GM18519 (cell line): ENCODE measurements at regions not wholly inside any gene's neighbourhood (a gene's known extent, or its start where the extent isn't known, plus 50 kb on each side); places are given as distances from the start of the nearest gene placed in this dataset.
"Not testable (repeated sequence)": the region's sequence is repeated elsewhere in the genome, so short reads cannot be mapped to it uniquely, and the experiment has no call there.

Source experiments
- ATAC-seq: cut with Tn5 transposase; IDR thresholded peaks from one replicate; pipeline ENCODE4 v1.9.1; 2021; ENCODE audit warnings: mild to moderate bottlenecking, moderate library complexity; ENCODE audit not compliant: unreplicated experiment, low FRiP score

DNA sequence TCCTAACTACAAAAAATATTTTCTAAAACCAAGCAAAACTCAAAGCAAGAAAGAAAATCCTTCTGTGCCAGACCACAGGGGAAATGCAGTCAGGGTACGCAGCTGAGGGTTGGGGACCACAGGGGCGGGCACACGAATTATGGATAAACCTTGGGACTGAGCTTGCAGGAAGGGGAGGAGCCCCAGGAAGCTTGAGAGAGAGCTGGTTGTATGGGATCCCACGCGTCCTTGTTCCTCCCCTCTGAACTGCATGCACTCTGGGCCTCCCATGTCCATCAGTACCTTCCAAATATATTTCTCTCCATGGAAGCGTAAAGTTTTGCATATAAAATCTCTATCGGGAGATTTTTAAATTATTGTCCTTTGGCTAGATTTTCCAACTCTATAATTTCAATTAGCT is 673.4 kb downstream of the TBC1D22A start:
- ATAC-seq, result no peak

DNA sequence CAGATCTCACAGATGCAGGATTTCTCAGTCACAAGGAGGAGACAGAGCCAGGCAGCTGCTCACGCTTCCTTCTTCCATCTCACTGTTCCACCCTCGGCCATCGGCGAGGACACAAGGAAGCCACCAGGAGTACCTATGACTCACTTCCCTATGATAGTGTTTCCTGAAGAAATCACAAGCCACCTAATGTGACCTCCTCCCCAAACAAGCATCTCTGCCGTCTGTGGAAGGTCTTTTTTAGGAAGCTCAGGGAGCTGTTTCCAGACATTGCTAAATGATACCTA is 672.7 kb downstream of the TBC1D22A start:
- ATAC-seq, result no peak

GRCh38 chr22:47434336-47435203 is 672.1 kb downstream of the TBC1D22A start:
- no peak for ATAC-seq

GRCh38 chr22:47433627-47434026 is 671.2 kb downstream of the TBC1D22A start:
- ATAC-seq, result no peak

DNA sequence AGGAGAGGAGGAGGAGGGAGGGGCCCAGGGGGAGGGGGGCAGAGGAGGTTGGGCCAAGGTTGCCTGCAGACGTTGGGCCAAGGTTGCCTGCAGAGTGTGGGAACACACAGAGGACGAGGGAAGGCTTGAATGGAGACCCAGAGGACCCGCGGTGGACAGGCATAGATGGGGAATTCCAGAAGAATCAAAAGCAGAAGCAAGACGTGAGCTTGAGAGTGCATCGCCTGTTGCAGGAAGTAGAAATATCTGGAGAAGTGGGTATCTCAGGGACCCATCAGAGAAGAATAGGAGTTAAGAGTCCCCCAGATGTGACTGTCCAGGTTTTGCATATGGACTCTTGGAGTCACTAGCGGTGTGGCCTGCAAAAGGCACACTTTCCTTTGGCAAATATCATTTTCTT is 670.2 kb downstream of the TBC1D22A start:
- ATAC-seq, result no peak

GRCh38 chr22:47423861-47424820 is 661.7 kb downstream of the TBC1D22A start:
- no peak for ATAC-seq

DNA sequence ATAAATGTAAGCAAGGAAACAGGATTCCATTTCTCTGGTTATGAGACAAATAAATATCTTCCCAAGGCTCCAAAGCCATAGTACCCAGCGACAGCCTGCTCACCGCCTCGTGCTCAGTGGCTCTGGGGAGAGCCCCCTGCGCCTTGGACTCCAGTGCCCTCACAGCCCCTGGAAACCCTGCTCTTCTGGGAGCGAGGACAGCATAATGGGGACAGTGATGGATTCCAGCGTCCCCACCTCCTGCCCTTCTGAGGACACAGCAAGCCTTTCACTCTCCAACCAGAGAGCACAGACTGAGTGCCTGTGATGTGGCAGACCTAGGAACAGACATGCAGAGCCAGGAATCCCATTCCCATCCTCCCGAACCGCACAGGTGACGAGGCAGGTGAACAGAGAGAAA is 660.8 kb downstream of the TBC1D22A start:
- no peak for ATAC-seq

DNA sequence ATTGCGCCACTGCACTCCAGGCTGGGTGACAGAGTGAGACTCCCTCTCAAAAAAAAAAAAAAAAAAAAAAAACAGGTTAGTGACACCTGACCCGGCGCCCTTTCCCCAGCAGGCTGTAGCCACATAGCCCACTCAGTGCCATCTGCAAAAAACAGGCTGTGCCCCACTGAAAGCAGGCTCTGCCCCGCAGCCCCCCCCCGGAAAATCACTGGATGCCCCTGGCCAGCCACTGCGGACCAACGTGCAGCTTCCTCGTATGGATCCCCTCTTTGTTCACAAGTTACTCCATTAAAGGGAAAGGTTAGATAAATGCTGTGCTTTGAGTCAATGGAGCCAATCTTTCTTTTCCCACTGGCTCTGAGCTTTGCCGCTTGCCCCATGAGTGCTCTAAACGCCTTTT is 660.3 kb downstream of the TBC1D22A start:
- no peak for ATAC-seq

DNA sequence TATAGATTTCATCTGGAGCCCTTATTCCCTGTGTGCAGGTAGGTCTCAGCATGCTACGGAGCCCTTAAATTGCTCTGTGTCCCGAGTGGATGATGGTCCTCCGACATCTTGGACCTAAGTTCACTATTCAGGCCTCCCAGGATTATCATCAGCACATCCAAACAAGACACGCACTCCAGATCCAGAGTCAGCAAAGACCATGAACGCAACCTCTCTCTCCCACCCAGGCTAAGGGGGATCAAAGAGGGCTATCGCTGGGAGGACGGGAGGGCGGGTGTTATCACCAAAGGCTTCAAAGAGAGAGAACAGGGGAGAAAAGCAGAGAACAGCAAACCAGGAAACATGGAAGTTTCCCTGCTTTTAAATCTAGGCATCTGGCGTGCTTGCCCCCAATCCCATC is 659.4 kb downstream of the TBC1D22A start:
- no peak for ATAC-seq

- ATAC-seq, result no peak
Observed at GRCh38 chr22:47420211-47420610, 657.8 kb downstream of the TBC1D22A start.

DNA sequence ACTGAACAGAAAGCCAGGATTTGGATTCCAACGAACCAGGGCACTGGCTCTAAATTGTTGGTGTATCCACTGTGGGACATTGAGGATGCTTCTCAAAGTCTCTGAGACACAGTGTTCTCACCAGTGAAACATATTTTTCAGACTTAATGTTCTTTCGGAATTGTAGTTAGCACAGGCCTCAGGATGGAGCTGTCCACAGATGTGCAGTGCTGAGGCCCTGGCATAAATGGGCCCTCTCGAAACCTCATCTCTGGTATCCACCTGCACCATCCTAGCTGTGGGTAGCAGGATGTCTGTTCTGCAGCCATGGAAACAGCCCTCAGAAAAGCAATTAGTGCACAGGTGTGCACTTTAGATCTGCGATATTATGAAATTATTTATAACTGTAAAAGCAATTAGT is 656.8 kb downstream of the TBC1D22A start:
- no peak for ATAC-seq

- ATAC-seq, result no peak
Observed at GRCh38 chr22:47417699-47418098, 655.2 kb downstream of the TBC1D22A start.

- ATAC-seq, result no peak
Observed at GRCh38 chr22:47411006-47411405, 648.6 kb downstream of the TBC1D22A start.

- ATAC-seq, result no peak
Observed at GRCh38 chr22:47409539-47410275, 647.3 kb downstream of the TBC1D22A start.

GRCh38 chr22:47408409-47408808 is 646.0 kb downstream of the TBC1D22A start:
- no peak for ATAC-seq

DNA sequence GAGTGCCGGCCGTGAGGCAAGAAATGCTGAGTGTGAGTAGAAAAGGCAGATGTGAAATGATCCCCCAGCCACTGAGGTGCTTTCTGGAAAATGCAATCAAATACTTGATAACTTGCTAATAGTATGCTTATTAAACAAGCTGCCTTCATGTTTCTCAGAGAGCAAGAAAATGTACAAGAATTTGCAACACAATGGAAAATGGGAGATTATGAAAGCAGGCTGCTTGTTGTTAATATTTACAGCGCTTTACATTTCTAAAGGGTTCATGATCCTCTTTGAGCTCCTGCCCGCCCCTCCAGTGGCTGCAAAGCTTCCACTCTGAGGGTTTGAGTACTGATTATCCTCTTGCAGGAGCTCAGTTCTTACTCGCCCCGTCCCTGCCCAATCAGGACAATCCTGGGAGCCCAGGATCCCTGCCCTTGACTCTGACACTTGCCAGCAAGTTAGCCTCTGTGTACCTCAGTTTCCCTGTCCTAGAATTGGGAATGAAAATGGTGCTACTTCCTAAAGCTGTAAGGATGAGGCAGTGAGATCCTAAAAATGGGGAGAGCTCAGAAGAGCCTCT is 645.1 kb downstream of the TBC1D22A start:
- ATAC-seq, result no peak

- ATAC-seq, result no peak
Observed at GRCh38 chr22:47406896-47407295, 644.4 kb downstream of the TBC1D22A start.

GRCh38 chr22:47406180-47406834 is 643.9 kb downstream of the TBC1D22A start:
- no peak for ATAC-seq

DNA sequence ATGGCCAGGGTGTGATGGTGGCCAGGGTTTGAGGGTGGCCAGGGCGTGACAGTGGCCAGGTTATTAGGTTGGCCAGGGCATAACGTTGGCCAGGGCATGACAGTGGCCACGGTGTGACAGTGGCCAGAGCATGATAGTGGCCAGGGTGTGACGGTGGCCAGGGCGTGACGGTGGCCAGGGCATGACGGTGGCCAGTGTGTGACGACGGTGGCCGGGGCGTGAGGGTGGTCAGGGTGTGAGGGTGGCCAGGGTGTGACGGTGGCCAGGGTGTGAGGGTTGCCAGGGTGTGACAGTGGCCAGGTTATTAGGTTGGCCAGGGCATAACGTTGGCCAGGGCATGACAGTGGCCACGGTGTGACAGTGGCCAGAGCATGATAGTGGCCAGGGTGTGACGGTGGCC is 642.8 kb downstream of the TBC1D22A start:
- ATAC-seq, result not testable (repeated sequence)

- no peak for ATAC-seq
Observed at GRCh38 chr22:47402876-47403525, 640.6 kb downstream of the TBC1D22A start.
